Neuronal stem cell (in vitro differentiated cells): ENCODE measurements at regions not wholly inside any gene's neighbourhood (a gene's known extent, or its start where the extent isn't known, plus 50 kb on each side); places are given as distances from the start of the nearest gene placed in this dataset.

Experiments
- DNase-seq: peaks from one replicate; pipeline ENCODE4 v3.0.0-alpha.2; 2013; ENCODE audit warnings: low spot score
- H2AFZ ChIP-seq: one replicate; pipeline ENCODE4 v1.6.1; 2013; ENCODE audit warnings: mild to moderate bottlenecking, low read length, inconsistent platforms
- H2AK5ac ChIP-seq: 2 replicates; pipeline ENCODE4 v1.6.1; 2013; ENCODE audit warnings: low read depth, mild to moderate bottlenecking, inconsistent platforms, low read length, moderate library complexity, mixed read lengths
- H2BK120ac ChIP-seq: 2 replicates; pipeline ENCODE4 v1.6.1; 2013; ENCODE audit warnings: low read depth, mild to moderate bottlenecking, inconsistent platforms, low read length, moderate library complexity, mixed read lengths
- H2BK12ac ChIP-seq: one replicate; pipeline ENCODE4 v1.6.1; 2013; ENCODE audit warnings: low read length, inconsistent platforms
- H2BK15ac ChIP-seq: 2 replicates; pipeline ENCODE4 v1.6.1; 2013; ENCODE audit warnings: mild to moderate bottlenecking, low read length, inconsistent platforms, mixed read lengths
- H2BK5ac ChIP-seq: one replicate; pipeline ENCODE4 v1.6.1; 2013; ENCODE audit warnings: inconsistent platforms, mild to moderate bottlenecking, low read length, moderate library complexity
- H3K14ac ChIP-seq: one replicate; pipeline ENCODE4 v1.6.1; 2013; ENCODE audit warnings: low read length, inconsistent platforms
- H3K18ac ChIP-seq: 2 replicates; pipeline ENCODE4 v1.6.1; 2013; ENCODE audit warnings: low read length, inconsistent platforms
- H3K23ac ChIP-seq: 2 replicates; pipeline ENCODE4 v1.6.1; 2013; ENCODE audit warnings: low read depth, mild to moderate bottlenecking, mixed read lengths, low read length, inconsistent platforms; ENCODE audit not compliant: poor library complexity
- H3K27ac ChIP-seq: replicated peaks from 3 replicates; pipeline ENCODE4 v1.5.1; 2013; ENCODE audit warnings: low read length, inconsistent platforms
- H3K27me3 ChIP-seq, 3 experiments: 2 replicates each; pipeline ENCODE4 v1.6.1; 2013; ENCODE audit warnings: low read length in 3 of 3, mild to moderate bottlenecking in 2 of 3, inconsistent platforms in 1 of 3, low read depth in 1 of 3, mixed read lengths in 1 of 3, moderate library complexity in 1 of 3; ENCODE audit not compliant: control insufficient read depth in 3 of 3, insufficient read depth in 3 of 3
- H3K36me3 ChIP-seq, 2 donors: replicated peaks in 1 of 2; 2 replicates each; pipeline ENCODE4 v1.6.1; 2013; ENCODE audit warnings: low read length in 2 of 2; ENCODE audit not compliant: control insufficient read depth in 2 of 2, insufficient read depth in 2 of 2
- H3K4ac ChIP-seq: 2 replicates; pipeline ENCODE4 v1.6.1; 2013; ENCODE audit warnings: inconsistent platforms, mild to moderate bottlenecking, low read length, moderate library complexity
- H3K4me1 ChIP-seq, 2 donors: 1 replicate in 1 of 2; 2 replicates in 1 of 2; pipeline ENCODE4 v1.6.1; 2013; ENCODE audit warnings: low read length in 2 of 2, low read depth in 1 of 2; ENCODE audit not compliant: control insufficient read depth in 2 of 2, insufficient read depth in 1 of 2
- H3K4me2 ChIP-seq: one replicate; pipeline ENCODE4 v1.6.1; 2013; ENCODE audit warnings: mild to moderate bottlenecking, low read length, inconsistent platforms; ENCODE audit not compliant: insufficient read depth, poor library complexity, severe bottlenecking
- H3K4me3 ChIP-seq, 2 donors: 2 replicates each; pipeline ENCODE4 v1.5.1; 2013; ENCODE audit warnings: low read length in 2 of 2, mild to moderate bottlenecking in 2 of 2, inconsistent platforms in 1 of 2, moderate library complexity in 1 of 2
- H3K79me1 ChIP-seq: one replicate; pipeline ENCODE4 v1.6.1; 2013; ENCODE audit warnings: low read depth, mild to moderate bottlenecking, inconsistent platforms, low read length, moderate library complexity
- H3K9ac ChIP-seq: one replicate; pipeline ENCODE4 v1.6.1; 2013; ENCODE audit warnings: mild to moderate bottlenecking, low read depth, low read length, inconsistent platforms; ENCODE audit not compliant: poor library complexity
- H3K9me3 ChIP-seq, 2 donors: replicated peaks in 1 of 2; 2 replicates each; pipeline versions ENCODE3 to v1.6.1; 2013; ENCODE audit warnings: low read length in 2 of 2, mild to moderate bottlenecking in 2 of 2, inconsistent platforms in 1 of 2, low read depth in 1 of 2, mixed read lengths in 1 of 2, moderate library complexity in 1 of 2; ENCODE audit not compliant: control insufficient read depth in 2 of 2, insufficient read depth in 1 of 2
- H4K8ac ChIP-seq: one replicate; pipeline ENCODE4 v1.6.1; 2013; ENCODE audit warnings: low read depth, mild to moderate bottlenecking, inconsistent platforms, low read length, moderate library complexity
- H4K91ac ChIP-seq: one replicate; pipeline ENCODE4 v1.6.1; 2013; ENCODE audit warnings: low read length, low read depth, mild to moderate bottlenecking, inconsistent platforms; ENCODE audit not compliant: poor library complexity
- WGBS, 2 donors: extraction: QIAGEN DNeasy Blood & Tissue Kit; methylation state at CpG; one replicate each; pipeline ENCODE4 v1.1.7; 2013; ENCODE audit warnings: missing lambda C conversion rate in 2 of 2, mixed read lengths in 1 of 2; ENCODE audit not compliant: insufficient read length in 2 of 2, insufficient replicate concordance in 1 of 2; ENCODE audit errors: extremely low coverage in 2 of 2; 5-methylcytosine and 5-hydroxymethylcytosine counted together

GRCh38 chr1:213530611-213531320 lies 457.0 kb upstream of the PROX1 start:
- H3K9ac ChIP-seq, result no peak overlapping the region
- no peak overlapping the region for H3K18ac ChIP-seq
- DNase-seq, result no peak

DNA sequence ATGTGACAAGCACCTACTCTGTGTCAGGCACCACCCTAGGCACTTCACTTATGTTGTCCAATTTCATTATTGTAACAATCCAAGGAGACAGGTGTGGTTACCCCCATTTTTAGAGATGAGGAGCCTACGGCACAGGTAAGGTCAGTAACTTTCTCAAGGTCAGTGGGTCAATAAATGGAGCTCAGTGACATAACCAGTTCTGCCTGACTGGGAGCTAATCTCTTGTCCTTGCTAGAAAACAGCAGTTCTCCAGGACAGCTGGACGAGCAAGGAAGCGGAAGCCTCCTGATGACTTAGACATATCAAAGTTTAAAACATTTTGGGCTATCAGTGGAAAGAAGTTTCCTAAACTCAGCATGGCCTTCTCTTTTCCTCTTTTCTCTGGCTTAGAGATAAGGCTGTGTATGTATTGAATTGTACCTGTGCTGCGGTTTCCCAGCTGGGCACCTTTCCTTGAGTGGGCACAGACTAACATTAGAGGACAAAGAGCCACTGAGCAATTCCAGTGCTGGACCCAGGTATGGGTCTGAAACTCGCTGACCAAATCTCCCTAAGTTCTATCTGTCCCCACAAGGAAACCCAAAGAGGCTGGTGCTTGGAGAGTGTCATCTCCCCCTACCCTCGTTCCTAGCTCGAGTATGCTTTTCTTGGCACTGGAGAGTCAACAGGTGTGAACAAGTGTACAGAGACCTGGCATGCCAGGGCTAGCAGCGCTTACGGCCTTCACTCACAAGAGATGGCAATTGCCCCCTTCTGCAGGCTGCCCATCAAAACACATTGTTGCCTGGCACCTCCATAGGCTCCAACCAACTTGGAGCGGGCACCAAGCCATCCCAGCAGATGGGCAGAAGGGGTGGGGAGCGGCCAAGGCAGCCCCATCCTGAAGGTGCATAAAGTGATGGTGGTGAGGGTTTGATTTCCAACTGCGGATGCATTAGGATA lies 456.1 kb upstream of the PROX1 start:
- Histone ChIP-seq H2BK5ac (no peak overlapping the region), H2AK5ac (no peak overlapping the region), H3K4me3 (no peak overlapping the region), H3K9ac (no peak overlapping the region), H2BK12ac (no peak overlapping the region), H4K8ac (no peak overlapping the region), H4K91ac (no peak overlapping the region), H3K23ac (no peak overlapping the region), H2BK15ac (no peak overlapping the region), H3K14ac (no peak overlapping the region), H3K79me1 (no peaks in the 10 kb centered on the region), H3K4me2 (no peak overlapping the region), H3K9me3 (no peaks in the 10 kb centered on the region), H3K27me3 (no peaks in the 10 kb centered on the region), H3K4ac (no peak overlapping the region), H3K36me3 (no peaks in the 10 kb centered on the region), H2BK120ac (no peak overlapping the region), H3K4me1 (no peaks in the 10 kb centered on the region), H3K18ac (no peak overlapping the region), H3K27ac (no peak overlapping the region), H2AFZ (no peak overlapping the region)
- WGBS, 2 donors, result no CpG with 5 or more reads among the region's 12 CpGs
- DNase-seq, result no peak

More at GRCh38 chr1:213530611-213531320, 457.0 kb upstream of the PROX1 start:
- Histone ChIP-seq H4K8ac (no peak overlapping the region), H2AK5ac (no peak overlapping the region), H3K4ac (no peak overlapping the region), H3K23ac (no peak overlapping the region), H3K9me3 (no peaks in the 10 kb centered on the region), H3K36me3 (no peaks in the 10 kb centered on the region), H3K4me1 (no peaks in the 10 kb centered on the region), H3K14ac (no peak overlapping the region), H3K4me3 (no peak overlapping the region), H2BK120ac (no peak overlapping the region), H4K91ac (no peak overlapping the region), H2BK5ac (no peak overlapping the region), H2BK15ac (no peak overlapping the region), H2AFZ (no peak overlapping the region), H3K4me2 (no peak overlapping the region), H3K27ac (no peak overlapping the region), H2BK12ac (no peak overlapping the region), H3K27me3 (no peaks in the 10 kb centered on the region), H3K79me1 (no peaks in the 10 kb centered on the region)
- WGBS, 2 donors, result no CpG with 5 or more reads among the region's 4 CpGs

GRCh38 chr1:213533125-213533524 lies 454.6 kb upstream of the PROX1 start:
- no peaks in the 10 kb centered on the region for H3K27me3 ChIP-seq
- no peaks in the 10 kb centered on the region for H3K4me1 ChIP-seq
- H3K18ac ChIP-seq, result no peak overlapping the region
- no peak overlapping the region for H3K9ac ChIP-seq
- no peak overlapping the region for H3K23ac ChIP-seq
- no peak overlapping the region for H2AK5ac ChIP-seq
- H3K36me3 ChIP-seq, result no peaks in the 10 kb centered on the region
- H2BK15ac ChIP-seq, result no peak overlapping the region
- no peak overlapping the region for H3K4me2 ChIP-seq
- no CpG with 5 or more reads among the region's 2 CpGs for WGBS, 2 donors
- H2AFZ ChIP-seq, result no peak overlapping the region
- H2BK120ac ChIP-seq, result no peak overlapping the region
- no peak overlapping the region for H3K4ac ChIP-seq
- H4K91ac ChIP-seq, result no peak overlapping the region
- DNase-seq, result no peak
- H3K4me3 ChIP-seq, result no peak overlapping the region
- H3K9me3 ChIP-seq, result no peaks in the 10 kb centered on the region
- no peak overlapping the region for H4K8ac ChIP-seq
- no peak overlapping the region for H3K27ac ChIP-seq
- H2BK5ac ChIP-seq, result no peak overlapping the region
- H2BK12ac ChIP-seq, result no peak overlapping the region
- H3K79me1 ChIP-seq, result no peaks in the 10 kb centered on the region
- H3K14ac ChIP-seq, result no peak overlapping the region

GRCh38 chr1:213535679-213536078 lies 452.1 kb upstream of the PROX1 start:
- Histone ChIP-seq H3K23ac (no peak overlapping the region), H2AK5ac (no peak overlapping the region), H3K4me2 (no peak overlapping the region), H3K27ac (no peak overlapping the region), H3K9me3 (no peaks in the 10 kb centered on the region), H2AFZ (no peak overlapping the region), H3K27me3 (no peaks in the 10 kb centered on the region), H2BK15ac (no peak overlapping the region), H3K4ac (no peak overlapping the region), H3K9ac (no peak overlapping the region), H3K4me1 (no peaks in the 10 kb centered on the region), H2BK12ac (no peak overlapping the region), H3K4me3 (no peak overlapping the region), H4K91ac (no peak overlapping the region), H2BK120ac (no peak overlapping the region), H2BK5ac (no peak overlapping the region), H3K18ac (no peak overlapping the region), H3K14ac (no peak overlapping the region), H4K8ac (no peak overlapping the region), H3K79me1 (no peaks in the 10 kb centered on the region), H3K36me3 (no peaks in the 10 kb centered on the region)
- WGBS, 2 donors, result no CpG with 5 or more reads among the region's 6 CpGs
- DNase-seq, result no peak
